Sigmoid colon (tissue), 4 donors: ENCODE measurements at regions not wholly inside any gene's neighbourhood (a gene's known extent, or its start where the extent isn't known, plus 50 kb on each side); places are given as distances from the start of the nearest gene placed in this dataset.

Source experiments
- EP300 ChIP-seq, 4 donors: sonication (generic); formaldehyde crosslinking; IDR thresholded peaks; one replicate each; pipeline ENCODE4 v1.6.1; 2017; ENCODE audit warnings: antibody characterized with exemption in 4 of 4
- POLR2A ChIP-seq, 2 donors: fragments of 450-650 bp; IDR thresholded peaks; one replicate each; pipeline ENCODE4 v1.6.1; 2016; ENCODE audit warnings: antibody characterized with exemption in 2 of 2, mild to moderate bottlenecking in 2 of 2, moderate library complexity in 2 of 2
- POLR2AphosphoS5 ChIP-seq, 4 donors: sonication (generic); formaldehyde crosslinking; IDR thresholded peaks; one replicate each; pipeline ENCODE4 v1.6.1; 2017; ENCODE audit warnings: antibody characterized with exemption in 4 of 4
- TF ChIP-seq, protein P1 (sequence below), 4 experiments: fragments of 450-650 bp in 3 of 4; fragments of 200-600 bp in 1 of 4; IDR thresholded peaks; one replicate each; pipeline ENCODE4 v1.5.1; 2016 to 2019; ENCODE audit warnings: antibody characterized with exemption in 4 of 4, mild to moderate bottlenecking in 3 of 4, moderate library complexity in 2 of 4

DNA sequence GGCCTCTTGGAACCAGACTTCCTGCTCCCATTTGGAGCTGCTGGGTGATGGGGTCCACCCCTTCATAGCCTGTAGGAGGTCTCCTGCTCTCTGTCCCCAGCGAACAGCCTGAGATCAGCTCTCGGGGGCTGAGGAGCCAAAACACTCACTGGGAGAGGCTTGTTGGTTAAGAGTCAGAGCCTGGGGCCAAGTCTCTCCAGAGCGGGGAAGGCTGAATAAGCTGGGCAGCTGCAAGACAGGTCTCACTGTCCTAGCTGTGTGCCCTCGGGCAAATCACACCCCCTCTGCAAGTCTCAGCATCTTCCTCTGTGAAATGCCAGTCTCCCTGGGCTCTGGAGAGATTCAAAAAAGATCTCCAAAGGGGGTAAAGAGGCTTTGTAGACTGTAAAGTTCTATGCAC is 174.6 kb downstream of the WSCD1 start:
- TF ChIP-seq POLR2A (IDR thresholded peaks at IDR 0.05), result no peak
- TF ChIP-seq, protein P1, sequence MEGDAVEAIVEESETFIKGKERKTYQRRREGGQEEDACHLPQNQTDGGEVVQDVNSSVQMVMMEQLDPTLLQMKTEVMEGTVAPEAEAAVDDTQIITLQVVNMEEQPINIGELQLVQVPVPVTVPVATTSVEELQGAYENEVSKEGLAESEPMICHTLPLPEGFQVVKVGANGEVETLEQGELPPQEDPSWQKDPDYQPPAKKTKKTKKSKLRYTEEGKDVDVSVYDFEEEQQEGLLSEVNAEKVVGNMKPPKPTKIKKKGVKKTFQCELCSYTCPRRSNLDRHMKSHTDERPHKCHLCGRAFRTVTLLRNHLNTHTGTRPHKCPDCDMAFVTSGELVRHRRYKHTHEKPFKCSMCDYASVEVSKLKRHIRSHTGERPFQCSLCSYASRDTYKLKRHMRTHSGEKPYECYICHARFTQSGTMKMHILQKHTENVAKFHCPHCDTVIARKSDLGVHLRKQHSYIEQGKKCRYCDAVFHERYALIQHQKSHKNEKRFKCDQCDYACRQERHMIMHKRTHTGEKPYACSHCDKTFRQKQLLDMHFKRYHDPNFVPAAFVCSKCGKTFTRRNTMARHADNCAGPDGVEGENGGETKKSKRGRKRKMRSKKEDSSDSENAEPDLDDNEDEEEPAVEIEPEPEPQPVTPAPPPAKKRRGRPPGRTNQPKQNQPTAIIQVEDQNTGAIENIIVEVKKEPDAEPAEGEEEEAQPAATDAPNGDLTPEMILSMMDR (IDR thresholded peaks at IDR 0.05), result no peak
- no peak for TF ChIP-seq EP300 (IDR thresholded peaks at IDR 0.05)
- no peak for TF ChIP-seq POLR2AphosphoS5 (IDR thresholded peaks at IDR 0.05)
